HG02973 (cell line): ENCODE measurements at regions not wholly inside any gene's neighbourhood (a gene's known extent, or its start where the extent isn't known, plus 50 kb on each side); places are given as distances from the start of the nearest gene placed in this dataset.

Experiments used
- ATAC-seq: cut with Tn5 transposase; IDR thresholded peaks from one replicate; pipeline ENCODE4 v1.9.1; 2021; ENCODE audit warnings: moderate library complexity; ENCODE audit not compliant: unreplicated experiment

DNA sequence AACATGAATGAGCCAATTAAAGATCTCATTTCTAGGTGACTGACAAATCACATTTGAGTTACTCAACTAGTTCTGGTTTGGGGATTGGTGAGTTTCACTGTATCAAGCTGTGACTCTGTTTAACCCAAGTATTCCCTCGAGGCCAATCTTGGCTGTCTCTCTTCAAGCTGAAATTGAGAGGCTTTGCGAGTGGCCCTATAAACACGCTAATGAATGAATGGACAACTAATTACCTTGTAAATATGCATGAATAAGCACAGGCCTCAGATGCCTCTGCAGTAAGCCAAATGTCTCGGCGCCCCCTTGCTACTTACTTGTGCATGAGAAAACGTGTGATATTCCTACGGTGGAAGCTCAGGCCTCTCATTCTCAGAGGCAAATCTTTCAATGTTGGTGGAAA, 450.3 kb upstream of the PSMD7 start:
- no peak for ATAC-seq

DNA sequence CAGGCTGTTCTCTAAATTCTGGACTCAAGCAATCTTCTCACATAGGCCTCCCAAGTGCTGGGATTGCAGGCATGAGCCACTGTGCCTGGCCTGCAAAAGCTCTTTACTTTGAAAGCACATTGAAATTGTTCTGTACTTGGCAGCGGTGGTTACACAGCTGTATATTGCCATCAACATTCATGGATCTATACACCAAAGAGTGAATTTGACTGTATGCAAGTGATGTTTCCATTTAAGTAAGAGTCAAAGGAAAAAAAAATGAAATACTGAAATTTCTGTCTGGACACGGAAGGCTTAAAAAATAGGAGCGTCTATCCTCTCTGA, 450.6 kb upstream of the PSMD7 start:
- no peak for ATAC-seq

DNA sequence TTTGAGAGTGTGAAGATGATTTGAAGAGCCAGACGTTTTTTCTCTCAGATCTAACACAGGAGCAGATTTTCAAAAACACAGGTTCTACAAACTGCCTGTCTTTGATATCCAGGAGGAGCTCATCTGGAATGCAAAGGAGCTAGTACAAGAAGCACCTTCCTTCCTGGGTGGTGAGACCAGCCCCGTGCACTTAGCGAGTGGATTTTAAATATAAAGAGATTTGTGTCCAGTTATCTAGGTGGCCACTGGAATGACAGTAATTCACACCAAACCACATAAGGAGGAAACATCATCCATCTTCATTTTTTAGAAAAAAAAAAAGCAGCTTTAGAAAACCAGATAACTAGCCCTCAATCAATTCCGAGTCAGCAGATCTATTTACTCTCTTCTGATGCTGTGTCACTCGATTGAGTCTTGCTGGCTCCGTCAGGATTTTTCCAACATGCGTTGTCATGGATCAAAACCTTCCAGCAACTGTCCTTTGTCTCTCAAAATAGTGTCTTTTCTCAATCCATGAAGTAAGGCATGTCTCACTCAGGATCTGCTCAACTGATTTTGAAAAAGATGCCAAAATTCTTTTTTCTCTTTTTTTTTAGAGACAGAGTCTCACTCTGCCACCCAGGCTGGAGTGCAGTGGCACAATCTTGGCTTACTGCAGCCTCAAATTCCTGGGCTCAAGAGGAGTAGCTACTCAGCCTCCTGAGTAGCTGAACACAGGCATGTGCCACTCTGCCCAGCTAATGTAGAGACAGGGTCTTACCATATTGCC, 451.2 kb upstream of the PSMD7 start:
- ATAC-seq, result no peak

DNA sequence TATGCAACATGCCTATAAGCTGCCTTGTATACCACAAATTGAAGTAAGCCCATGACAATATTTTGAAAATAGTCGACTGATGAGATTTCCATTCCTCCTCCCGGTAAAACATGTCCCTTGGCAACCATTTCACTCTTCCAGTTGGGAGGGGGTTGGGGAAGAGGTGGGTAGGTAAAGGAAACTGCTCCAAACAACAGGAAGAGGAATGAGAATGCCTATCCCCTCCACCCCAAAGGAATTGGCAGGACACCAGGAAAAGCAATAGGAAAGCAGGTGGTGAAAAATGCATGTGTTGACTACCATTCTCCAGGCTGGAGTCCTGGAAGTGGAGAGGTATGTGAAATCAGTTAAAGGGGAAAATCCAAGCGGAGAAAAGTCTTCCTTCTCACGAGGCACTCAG, 455.9 kb upstream of the PSMD7 start:
- ATAC-seq, result no peak

DNA sequence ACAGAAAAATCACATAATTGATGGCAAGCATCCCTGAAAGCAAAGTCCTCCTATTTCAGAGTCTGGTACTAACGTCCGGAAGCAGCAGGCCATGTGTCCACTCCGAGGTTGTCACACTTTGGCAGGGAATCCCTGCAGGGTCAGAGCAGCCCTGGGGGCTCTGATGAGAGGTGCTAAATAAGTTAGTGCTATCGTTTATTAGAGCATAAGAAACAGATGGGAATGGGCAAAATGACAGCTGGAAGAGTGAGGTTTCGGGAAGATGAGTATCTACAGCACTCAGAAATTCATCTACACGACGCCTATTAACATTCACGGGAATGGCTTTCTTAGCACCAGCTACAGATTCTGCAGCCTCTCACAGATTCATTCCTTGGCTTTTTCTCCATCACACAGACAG, 465.4 kb upstream of the PSMD7 start:
- ATAC-seq, result no peak

DNA sequence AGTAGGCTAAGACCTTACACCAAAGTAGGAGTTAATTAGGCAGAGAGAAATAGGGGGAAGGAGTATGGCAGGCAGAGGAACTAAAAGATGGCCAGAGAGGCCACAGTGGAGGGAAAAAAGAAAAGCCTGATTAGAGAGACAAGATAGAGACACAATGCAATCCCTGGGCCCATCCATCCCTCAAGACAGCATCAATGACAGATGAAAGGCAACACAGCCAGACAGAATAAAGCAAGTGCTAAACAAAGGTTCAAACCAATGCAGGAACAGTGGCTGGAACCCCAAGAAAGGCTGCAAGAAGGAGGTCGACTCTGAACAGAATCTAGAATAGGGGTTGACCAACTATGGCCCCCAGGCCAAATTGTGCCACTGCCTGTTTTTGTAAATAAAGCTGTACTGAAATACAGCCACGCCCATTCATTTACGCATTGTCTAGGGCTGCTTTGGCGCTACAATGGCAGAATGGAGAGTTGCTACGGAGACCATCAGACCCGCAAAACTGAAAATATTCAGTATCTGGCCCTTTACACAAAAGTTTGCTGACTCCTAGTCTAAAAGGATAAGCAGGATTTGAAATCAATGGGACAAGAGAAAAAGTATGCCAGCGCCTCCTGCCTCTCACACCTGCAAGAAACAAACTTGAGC, 473.3 kb upstream of the PSMD7 start:
- ATAC-seq, result no peak

DNA sequence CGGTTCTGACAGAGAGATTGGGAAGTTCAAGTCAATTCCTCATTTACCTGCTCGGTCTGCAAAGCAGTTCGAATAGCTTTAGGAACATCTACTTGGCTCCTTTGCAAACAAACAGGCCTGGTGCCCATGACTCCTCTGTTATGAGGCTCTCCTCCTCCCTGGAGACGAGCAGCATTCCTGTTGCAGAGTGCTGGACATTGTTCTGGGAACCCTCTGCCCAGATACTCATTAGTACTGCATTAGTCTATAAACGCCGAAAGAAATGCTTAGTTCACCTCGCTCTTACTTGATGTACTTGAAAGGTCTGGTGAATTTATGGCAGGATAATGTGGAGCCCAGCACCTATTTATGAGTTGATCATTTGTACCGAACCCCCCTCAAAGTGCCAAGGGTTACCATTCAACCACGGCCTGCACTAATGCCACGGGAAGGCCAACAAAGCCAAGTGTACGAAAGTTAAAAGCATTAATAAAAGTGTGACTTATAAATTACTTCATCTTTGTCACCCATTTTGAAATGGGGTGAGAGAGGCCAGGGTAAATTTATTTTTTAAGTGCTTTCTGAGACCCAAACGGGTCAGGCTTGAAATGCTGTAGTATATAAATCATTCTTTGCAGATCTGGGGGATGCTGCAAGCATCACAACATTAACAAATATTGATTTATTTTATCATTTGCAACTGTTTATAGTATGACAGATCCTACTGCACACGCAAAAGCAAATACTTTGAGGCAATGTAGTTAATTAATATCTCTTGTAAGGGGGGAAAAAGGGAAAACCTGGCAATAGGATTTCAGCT, 478.9 kb upstream of the PSMD7 start:
- no peak for ATAC-seq

DNA sequence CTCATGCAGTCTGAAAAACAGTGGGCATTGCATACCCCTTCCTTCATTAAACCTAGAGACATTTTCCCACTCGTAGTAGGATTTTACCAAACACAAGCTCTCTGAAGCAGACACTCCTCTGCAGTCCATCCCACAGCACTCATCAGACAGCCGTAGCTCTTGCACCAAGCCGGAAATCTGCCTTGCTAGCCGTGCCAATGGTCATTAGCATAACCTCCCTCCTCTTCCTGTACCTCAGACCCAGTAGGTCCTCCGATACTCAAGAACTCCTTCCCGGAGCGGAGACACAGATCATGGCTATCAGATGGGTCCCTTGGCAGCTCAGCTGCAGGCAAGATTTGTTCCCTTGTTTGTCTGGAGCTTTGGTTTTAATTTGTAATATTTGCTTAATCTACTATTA, 483.1 kb upstream of the PSMD7 start:
- no peak for ATAC-seq

DNA sequence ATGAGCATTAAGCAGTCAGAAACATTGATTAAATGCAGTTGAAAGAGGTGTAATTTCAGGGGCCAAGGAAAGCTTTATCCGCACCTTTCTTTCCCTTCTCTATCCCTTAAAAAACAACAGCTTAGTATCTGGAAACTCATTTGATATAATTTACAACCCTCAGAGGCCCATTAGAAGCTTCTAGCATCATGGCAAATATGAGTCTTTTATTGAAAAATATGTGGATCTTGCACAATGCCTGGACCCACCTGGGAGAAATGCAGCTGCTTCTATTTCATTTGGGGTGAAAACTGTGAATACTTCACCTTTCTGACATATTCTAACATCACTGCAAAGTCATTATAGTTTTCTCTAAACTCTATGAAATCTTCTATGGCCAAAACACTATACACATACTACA, 492.2 kb upstream of the PSMD7 start:
- ATAC-seq, result no peak

DNA sequence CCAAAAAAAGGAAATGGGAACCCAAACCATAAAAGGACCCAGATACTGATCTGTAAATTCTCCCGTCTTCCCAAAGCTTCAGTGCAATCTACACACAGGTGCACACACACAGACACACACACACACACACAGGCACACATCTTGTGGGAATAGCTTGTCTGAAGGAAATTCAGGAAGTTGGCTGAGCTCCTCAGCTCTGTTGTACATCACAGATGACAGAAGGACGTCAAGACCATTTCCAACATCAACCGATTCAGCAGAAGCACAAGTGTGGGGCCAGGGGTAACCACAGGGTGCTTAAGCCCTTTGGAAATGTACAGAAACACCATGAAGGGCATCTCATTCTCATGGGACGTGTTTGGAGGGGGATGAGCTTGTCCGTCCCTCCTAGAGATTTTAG, 498.1 kb upstream of the PSMD7 start:
- ATAC-seq, result no peak

DNA sequence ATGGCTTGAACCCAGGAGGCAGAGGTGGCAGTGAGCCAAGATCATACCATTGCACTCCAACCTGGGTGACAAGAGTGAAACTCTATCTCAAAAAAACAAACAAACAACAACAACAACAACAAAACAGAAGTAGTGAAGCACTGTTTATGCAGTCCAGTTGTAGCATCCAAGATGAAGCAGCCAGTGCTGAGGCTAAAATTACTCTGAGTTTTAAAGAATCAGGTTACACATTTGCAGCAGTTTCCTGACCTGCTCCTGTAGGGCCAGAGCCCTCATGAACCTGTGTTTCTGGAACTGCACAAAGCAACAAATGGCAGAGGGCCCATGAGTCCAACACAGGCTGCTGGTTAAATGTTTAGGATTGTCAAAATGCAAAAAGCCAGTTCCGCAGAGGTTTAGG, 499.5 kb upstream of the PSMD7 start:
- ATAC-seq, result no peak

DNA sequence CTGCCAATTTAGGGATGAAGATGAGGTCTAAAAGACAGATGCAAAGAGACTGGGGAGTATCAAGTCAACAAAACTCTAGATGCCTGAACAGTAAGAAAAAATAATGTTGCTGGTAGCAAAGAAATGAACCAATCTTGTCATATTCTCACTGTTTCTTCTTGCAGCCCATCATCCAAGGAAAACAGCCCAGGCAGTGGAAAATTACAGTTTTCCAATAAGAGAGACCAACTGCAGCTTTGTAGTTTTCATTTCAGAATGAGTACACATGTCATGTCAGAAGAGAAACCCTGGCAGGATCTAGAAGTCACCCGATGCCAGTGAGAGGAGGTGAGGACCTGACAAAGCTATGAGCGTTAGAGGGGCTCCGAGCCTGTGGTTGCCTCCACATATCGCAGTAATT, 500.4 kb upstream of the PSMD7 start:
- ATAC-seq, result no peak

DNA sequence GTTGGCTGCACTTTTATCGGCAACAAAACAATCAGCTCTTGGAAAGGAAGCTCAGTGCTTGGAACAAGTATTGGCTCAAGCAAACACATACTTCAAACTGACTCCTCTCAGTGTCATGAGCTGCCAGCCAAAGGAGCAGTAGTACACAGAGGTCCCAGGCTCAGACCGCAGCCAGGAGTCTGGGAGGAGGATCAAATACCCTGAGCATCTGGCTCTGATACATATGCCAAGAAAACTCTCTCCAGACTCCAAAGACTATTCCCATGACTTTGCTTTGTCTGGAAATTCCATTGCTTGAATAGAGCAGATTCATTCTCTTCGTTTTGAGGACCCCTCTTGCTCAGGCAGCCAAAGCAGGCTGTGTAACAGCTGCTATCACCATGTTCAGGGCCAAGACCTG, 501.6 kb upstream of the PSMD7 start:
- no peak for ATAC-seq

DNA sequence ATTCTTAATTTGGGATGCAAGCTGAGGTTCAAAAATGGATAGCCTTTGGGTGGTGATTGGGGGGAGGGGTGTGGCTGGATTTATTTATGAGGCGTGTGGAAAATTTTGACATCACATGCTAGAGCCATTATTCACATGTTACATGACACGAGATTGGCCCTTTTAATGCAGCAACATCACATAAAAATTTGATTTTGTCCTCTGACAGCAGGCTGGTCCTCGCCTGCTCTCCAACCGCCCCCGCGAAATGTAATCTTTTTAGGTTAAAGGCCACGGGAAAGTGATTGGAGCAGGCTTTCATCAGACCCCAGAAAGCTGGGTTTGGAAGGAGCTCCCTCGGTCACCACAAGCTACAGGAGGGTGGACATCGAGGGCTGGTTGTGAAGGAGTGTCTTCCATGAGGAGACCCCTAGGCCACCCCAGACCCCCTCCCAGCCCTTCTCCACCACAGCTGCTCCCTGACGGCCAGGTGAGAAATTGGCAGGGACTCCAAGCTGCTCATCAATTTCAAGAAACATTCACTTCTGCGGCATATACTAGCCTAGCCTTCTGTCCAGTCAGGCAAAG, 502.7 kb upstream of the PSMD7 start:
- ATAC-seq, result no peak

DNA sequence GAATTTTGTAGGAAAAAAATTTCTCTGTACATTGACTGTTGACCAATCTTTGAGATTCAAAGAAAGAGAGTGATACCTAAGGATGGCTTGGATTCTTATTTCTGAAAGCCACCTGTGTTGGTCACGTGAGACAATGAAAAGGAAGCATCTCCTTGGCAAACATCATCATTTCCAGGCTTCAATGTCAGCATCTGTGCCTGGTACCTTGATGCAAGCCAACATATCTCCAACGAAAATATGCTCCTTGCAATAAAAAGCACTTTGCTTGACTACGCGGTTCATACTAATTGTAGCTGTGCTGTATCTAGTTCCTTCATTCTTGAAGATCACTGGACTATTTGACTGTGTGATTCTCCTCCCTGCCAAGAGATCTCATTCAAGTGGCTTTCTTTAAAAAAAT, 503.4 kb upstream of the PSMD7 start:
- ATAC-seq, result no peak

DNA sequence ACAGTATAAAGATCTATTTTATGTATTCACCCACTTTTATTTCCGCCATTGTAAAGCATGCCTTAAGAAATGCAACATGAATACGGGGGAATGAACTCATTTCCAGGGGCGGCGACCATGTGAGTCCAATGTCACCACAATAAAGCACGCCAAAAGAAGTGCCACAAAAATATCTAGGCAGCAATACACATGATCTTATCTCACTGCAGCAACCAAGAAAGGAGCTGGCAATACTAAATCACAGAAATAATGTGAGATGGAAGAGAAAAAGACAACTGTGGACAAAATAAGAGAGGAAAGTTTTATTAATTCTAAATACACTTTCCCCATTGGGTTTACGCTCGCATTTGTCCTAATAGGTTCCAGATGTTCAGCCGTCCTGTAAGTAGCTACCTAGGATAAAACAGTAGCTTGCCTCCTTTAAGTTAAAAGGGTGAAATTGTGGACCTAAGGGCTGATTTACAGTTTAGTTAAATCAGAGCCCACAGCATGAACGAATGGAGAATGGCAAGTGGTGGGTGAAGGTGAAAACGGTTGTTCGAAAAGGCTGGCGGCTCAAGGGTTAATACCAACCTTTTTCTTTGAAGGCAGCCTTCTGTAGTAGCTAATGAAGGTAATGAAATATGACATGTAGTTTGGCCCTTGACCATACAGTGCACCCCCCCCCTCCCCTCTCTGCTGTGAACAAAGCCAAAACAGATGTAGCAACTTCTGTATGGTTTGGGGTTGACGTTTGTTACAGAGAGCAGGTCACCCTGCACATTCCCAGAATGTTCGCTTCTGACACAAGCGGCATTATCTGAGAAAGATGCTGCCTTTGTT, 504.2 kb upstream of the PSMD7 start:
- ATAC-seq, result no peak

DNA sequence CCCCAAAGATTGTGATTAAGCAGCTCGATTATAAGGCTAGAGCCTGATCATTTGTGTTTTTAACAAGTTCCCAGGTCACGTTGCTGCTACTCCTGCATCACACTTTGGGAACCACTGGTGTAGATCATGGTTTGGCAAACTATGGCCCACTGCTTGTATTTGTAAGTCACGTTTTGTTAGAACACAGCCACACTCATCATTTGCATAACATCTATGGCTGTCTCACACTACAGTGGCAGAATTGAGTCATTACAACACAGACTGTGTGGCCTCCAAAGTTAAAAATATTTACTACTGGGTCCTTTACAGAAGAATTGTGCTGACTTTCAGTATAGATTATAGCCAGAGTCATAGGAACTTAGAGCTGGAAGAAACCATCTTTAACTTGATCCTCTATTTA, 515.3 kb upstream of the PSMD7 start:
- no peak for ATAC-seq

DNA sequence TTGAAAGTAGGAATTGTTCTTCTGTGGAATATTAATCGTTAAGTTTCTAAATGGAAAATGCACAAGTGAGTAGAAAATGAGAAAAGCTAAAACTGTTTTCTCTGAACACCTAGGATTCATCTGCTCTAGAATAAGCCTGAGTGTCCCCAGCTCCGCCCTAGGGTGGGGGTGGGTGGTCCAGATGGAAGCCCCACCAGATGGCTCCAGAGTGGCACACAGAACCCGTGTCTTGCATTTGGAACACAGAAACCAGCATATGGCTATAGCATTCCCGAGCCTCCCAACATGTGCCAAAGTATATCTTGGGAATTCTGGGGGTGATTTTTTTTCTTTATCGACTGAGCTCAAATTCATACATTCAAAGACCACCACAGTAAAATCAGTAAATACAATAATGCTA, 517.7 kb upstream of the PSMD7 start:
- ATAC-seq, result no peak

DNA sequence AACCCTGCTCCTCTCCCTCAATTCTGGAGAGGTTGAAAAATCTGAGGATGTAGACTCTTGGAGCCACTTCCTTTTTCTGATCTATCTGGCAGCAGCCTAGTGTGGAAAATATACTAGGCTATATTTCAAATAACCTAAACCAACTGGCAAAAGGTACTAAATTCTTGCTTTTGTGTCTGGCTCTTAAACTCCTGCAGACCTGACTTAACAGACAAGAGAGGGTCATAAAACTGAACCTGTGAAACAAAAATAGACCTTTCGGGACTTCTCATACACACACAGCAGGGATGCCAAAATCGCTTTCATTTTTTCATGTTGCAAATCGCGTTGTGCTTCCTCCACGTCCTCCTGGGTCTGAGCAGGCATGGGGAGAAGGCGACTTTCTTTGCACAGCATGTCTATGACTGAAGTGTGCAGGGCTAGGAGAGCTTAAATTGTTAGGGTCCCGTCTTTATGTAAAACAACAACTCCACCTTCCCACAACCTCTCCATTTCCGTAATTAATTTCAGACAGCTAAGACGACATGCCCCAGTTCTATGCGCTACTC, 520.7 kb upstream of the PSMD7 start:
- ATAC-seq, result no peak

DNA sequence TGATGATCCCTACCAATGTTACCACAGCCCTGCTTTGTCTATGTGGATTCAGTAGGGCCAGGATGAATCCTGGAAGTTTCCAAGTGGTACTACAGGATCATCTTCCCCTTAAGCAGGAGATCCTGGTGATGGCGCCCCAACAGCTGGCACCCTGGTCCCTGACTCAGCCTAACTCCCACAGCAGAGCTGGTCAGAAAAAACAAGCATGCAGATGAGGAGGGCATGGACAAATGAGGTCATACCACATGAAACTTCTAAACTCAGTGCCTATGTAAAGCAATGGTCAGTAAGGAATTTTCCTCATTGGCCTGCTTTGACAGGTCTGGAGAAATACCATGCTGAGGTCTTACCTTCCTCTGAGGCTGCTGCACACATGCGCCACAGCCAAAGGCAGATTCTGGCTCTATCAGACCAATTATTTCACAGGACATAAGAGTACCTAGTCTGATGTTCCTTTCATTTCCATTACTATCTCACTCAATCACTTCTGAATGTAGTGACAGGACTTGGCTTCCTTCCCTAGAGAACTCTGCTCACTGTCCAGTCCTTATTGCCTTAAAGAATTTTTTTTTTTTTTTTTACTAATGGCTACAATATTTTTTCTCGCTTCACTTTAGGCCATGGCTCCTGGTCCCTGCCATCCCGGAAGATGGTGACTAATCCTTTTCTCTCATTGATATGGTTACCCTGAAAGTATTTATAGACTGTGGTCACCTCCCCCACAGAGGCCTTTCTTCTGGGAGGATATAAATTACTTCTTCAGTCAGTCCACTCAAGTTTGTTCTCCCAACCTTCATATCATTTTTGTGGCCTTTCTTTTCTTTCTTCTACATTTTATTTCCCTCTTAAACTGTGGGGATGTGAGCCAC, 525.2 kb upstream of the PSMD7 start:
- ATAC-seq, result no peak
